Endothelial cell of umbilical vein (primary cell): ENCODE measurements at regions not wholly inside any gene's neighbourhood (a gene's known extent, or its start where the extent isn't known, plus 50 kb on each side); places are given as distances from the start of the nearest gene placed in this dataset.

Experiments
- BruUV-seq: library from RNA; stranded (reverse); fragments of 400-500 nt; replicated peaks from 2 replicates; lab custom pipeline; 2021; lab: Mats Ljungman, UMichigan
- CTCF ChIA-PET: fragments of 300-600, 350-600 bp; sonication (Branson Sonifier 250); formaldehyde crosslinking; loops from one replicate; lab custom pipeline; 2021; ENCODE audit warnings: antibody characterized with exemption, inconsistent platforms; lab: Charles Lee
- POLR2A ChIA-PET: fragments of 300-600, 350-600 bp; sonication (Branson Sonifier 250); formaldehyde crosslinking; loops from one replicate; lab custom pipeline; 2021; ENCODE audit warnings: antibody characterized with exemption, inconsistent platforms; lab: Charles Lee
- DNase-seq: peaks from one replicate; pipeline ENCODE4 v3.0.0-alpha.2; 2011; ENCODE audit warnings: low read depth, low spot score
- FAIRE-seq: peaks from 2 replicates; lab custom pipeline; 2011; peaks lifted over from hg19 to GRCh38; lab: Jason Lieb, UNC
- H2AFZ ChIP-seq: 2 replicates; pipeline ENCODE4 v1.6.0; 2012; ENCODE audit warnings: low read depth, low read length, control low read depth, inconsistent platforms
- H3K27ac ChIP-seq: 2 replicates; pipeline ENCODE4 v1.5.1; 2011; ENCODE audit warnings: low read depth, mild to moderate bottlenecking, control low read depth, low read length, moderate library complexity; ENCODE audit not compliant: insufficient read depth
- H3K27me3 ChIP-seq, 2 experiments: 2 replicates each; pipeline versions ENCODE4 v1.6.0 to v1.6.1; 2011; ENCODE audit warnings: low read length in 2 of 2, mixed read lengths in 1 of 2; ENCODE audit not compliant: control insufficient read depth in 2 of 2, insufficient read depth in 2 of 2
- H3K36me3 ChIP-seq, 2 experiments: 2 replicates in 1 of 2; 3 replicates in 1 of 2; pipeline ENCODE4 v1.5.1; 2011; ENCODE audit warnings: low read length in 2 of 2, mild to moderate bottlenecking in 1 of 2, moderate library complexity in 1 of 2; ENCODE audit not compliant: control insufficient read depth in 2 of 2, insufficient read depth in 2 of 2; ENCODE audit errors: extremely low read depth in 1 of 2
- H3K4me1 ChIP-seq: 3 replicates; pipeline ENCODE4 v1.5.1; 2011; ENCODE audit warnings: mild to moderate bottlenecking, low read length; ENCODE audit not compliant: control insufficient read depth, insufficient read depth; ENCODE audit errors: extremely low read depth
- H3K4me2 ChIP-seq: 2 replicates; pipeline ENCODE4 v1.6.1; 2011; ENCODE audit warnings: low read length, control low read depth, mixed read lengths; ENCODE audit not compliant: insufficient read depth
- H3K4me3 ChIP-seq, 3 experiments: fragments of 200-600 bp in 1 of 3; sonication (generic), shearing (Covaris generic) in 1 of 3; replicated peaks in 1 of 3; 2 replicates each; pipeline ENCODE4 v1.5.1; 2011 to 2016; ENCODE audit warnings: control low read depth in 3 of 3, low read length in 3 of 3, mild to moderate bottlenecking in 2 of 3, inconsistent platforms in 1 of 3, low read depth in 1 of 3, moderate library complexity in 1 of 3; ENCODE audit not compliant: insufficient read depth in 1 of 3
- H3K79me2 ChIP-seq: 2 replicates; pipeline ENCODE4 v1.6.0; 2012; ENCODE audit warnings: low read length, inconsistent platforms; ENCODE audit not compliant: control insufficient read depth, insufficient read depth
- H3K9ac ChIP-seq: replicated peaks from 2 replicates; pipeline ENCODE3; 2011; ENCODE audit warnings: low read length, control low read depth; ENCODE audit not compliant: insufficient read depth; ENCODE audit errors: extremely low read depth
- H3K9me1 ChIP-seq: replicated peaks from 3 replicates; pipeline ENCODE4 v1.6.0; 2011; ENCODE audit warnings: mild to moderate bottlenecking, low read length; ENCODE audit not compliant: control insufficient read depth, insufficient read depth; ENCODE audit errors: extremely low read depth
- H3K9me3 ChIP-seq: replicated peaks from 2 replicates; pipeline ENCODE4 v1.5.1; 2012; ENCODE audit warnings: low read length, inconsistent platforms; ENCODE audit not compliant: control insufficient read depth, insufficient read depth
- H4K20me1 ChIP-seq: replicated peaks from 2 replicates; pipeline ENCODE3; 2011; ENCODE audit warnings: mild to moderate bottlenecking, low read length; ENCODE audit not compliant: control insufficient read depth, insufficient read depth; ENCODE audit errors: extremely low read depth
- FOS ChIP-seq: IDR thresholded peaks from 2 replicates; pipeline ENCODE4 v1.6.1; 2011; ENCODE audit warnings: mild to moderate bottlenecking, low read length, moderate library complexity, borderline replicate concordance; ENCODE audit not compliant: insufficient read depth
- GATA2 ChIP-seq: IDR thresholded peaks from 2 replicates; pipeline ENCODE4 v1.7.0; 2011; ENCODE audit warnings: low read depth, mild to moderate bottlenecking, moderate library complexity, mixed read lengths, low read length; ENCODE audit not compliant: insufficient read length, insufficient read depth
- JUN ChIP-seq: IDR thresholded peaks from 2 replicates; pipeline ENCODE4 v1.6.1; 2011; ENCODE audit warnings: borderline replicate concordance, low read depth; ENCODE audit not compliant: insufficient read length, insufficient read depth
- MAX ChIP-seq: IDR thresholded peaks from 2 replicates; pipeline ENCODE4 v1.6.1; 2011; ENCODE audit not compliant: insufficient read depth, insufficient read length
- MYC ChIP-seq: IDR thresholded peaks from one replicate; pipeline ENCODE4 v1.6.1; 2011; ENCODE audit warnings: mild to moderate bottlenecking, low read depth, low read length
- dilution Hi-C: fragments of 300-500 bp; cut with MboI; formaldehyde crosslinking; loops from one replicate; pipeline ENCODE4 v1.15.0; 2019; ENCODE audit warnings: low sequenced_read_pairs; ENCODE audit not compliant: extremely low pct_ligation_motif_present
- intact Hi-C: fragments of 100-400 bp; cut with micrococcal nuclease; formaldehyde crosslinking; loops from one replicate; pipeline ENCODE4 v1.10.0; 2022
- TF ChIP-seq, protein P1 (sequence below), 2 donors: IDR thresholded peaks; 1 replicate in 1 of 2; 2 replicates in 1 of 2; pipeline ENCODE4 v1.5.1; 2011; ENCODE audit warnings: low read length in 2 of 2, mild to moderate bottlenecking in 2 of 2, moderate library complexity in 2 of 2, control low read depth in 1 of 2, inconsistent platforms in 1 of 2, low read depth in 1 of 2; ENCODE audit not compliant: insufficient read depth in 1 of 2; ENCODE audit errors: extremely low read depth in 1 of 2

DNA sequence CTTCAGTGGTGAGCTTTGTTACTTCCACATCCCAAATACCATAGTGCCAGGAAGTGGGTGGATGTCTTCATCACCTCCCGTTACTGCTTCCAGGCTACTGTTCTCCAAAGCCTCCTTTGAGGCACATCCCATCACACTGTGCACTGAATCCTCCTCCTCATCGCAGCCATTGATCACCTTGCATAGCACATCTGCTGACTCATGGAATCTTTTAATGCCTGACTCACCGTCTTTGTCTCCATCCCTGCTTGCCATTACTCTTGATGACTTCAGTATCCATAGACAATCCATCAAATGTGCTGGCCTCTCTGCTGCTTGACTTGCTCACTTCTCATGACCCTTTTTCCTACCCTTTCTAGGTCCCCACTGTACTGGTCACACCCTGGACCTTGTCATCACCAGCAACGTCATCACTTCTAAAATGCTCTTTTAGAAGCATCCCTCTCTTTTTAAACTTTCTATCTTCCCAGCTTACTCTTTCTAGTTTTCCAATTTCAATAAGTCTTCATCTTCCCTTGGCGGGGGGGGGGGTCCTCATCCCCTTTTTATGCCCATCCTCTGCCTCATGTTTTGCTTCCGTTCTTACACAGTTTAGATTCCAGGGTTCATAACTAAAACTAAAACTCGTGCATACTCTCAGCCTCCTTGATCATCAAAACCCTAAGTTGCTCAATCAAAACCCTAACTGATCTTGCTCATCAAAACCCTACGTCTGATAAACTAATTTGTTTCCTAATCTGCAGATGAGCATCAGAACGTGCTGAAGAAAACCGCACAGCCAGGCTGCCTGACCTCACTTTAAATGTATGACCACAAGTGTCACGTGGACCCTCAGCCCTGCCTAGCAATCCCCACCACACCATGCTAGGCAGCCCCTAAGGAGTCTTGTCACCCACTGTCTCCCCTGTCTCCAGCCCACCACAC, 289.7 kb upstream of the ZFHX3 start:
- Histone ChIP-seq H3K4me1 (no peaks in the 10 kb centered on the region), H3K4me2 (no peak overlapping the region), H3K79me2 (no peaks in the 10 kb centered on the region), H2AFZ (no peak overlapping the region), H3K9me3 (no peaks in the 10 kb centered on the region), H3K4me3 (no peak overlapping the region), H3K27ac (no peak overlapping the region), H3K9me1 (no peaks in the 10 kb centered on the region), H3K36me3 (no peaks in the 10 kb centered on the region), H3K9ac (no peak overlapping the region), H4K20me1 (no peaks in the 10 kb centered on the region), H3K27me3 (no peaks in the 10 kb centered on the region)
- intact Hi-C loops, result no loop called here
- no peak for TF ChIP-seq MYC
- TF ChIP-seq FOS, result no peak
- no peak for TF ChIP-seq MAX
- TF ChIP-seq, protein P1, sequence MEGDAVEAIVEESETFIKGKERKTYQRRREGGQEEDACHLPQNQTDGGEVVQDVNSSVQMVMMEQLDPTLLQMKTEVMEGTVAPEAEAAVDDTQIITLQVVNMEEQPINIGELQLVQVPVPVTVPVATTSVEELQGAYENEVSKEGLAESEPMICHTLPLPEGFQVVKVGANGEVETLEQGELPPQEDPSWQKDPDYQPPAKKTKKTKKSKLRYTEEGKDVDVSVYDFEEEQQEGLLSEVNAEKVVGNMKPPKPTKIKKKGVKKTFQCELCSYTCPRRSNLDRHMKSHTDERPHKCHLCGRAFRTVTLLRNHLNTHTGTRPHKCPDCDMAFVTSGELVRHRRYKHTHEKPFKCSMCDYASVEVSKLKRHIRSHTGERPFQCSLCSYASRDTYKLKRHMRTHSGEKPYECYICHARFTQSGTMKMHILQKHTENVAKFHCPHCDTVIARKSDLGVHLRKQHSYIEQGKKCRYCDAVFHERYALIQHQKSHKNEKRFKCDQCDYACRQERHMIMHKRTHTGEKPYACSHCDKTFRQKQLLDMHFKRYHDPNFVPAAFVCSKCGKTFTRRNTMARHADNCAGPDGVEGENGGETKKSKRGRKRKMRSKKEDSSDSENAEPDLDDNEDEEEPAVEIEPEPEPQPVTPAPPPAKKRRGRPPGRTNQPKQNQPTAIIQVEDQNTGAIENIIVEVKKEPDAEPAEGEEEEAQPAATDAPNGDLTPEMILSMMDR (IDR thresholded peaks at IDR 0.05; ENCODE audit: extremely low read depth in 1 of 2, insufficient read depth in 1 of 2, low read depth in 1 of 2, low read length in 2 of 2), result no peak
- TF ChIP-seq GATA2, result no peak
- TF ChIP-seq JUN, result no peak
- ChIA-PET CTCF (no interaction called here), POLR2A (no interaction called here)
- DNase-seq (no peak), FAIRE-seq (no peak)
- BruUV-seq, result no TSS peak
- dilution Hi-C loops, result no loop called here
